Fibroblast of skin of back (primary cell): ENCODE measurements at regions not wholly inside any gene's neighbourhood (a gene's known extent, or its start where the extent isn't known, plus 50 kb on each side); places are given as distances from the start of the nearest gene placed in this dataset.

Source experiments
- DNase-seq: peaks from one replicate; pipeline ENCODE4 v3.0.0-alpha.2; 2013

- DNase-seq = no peak
Measured at GRCh38 chr10:71025535-71025934, 137.2 kb upstream of the PCBD1 start.

GRCh38 chr10:71028066-71028465, 139.7 kb upstream of the PCBD1 start:
- no peak for DNase-seq

- no peak for DNase-seq
Measured at GRCh38 chr10:71029411-71029892, 141.1 kb upstream of the PCBD1 start.

GRCh38 chr10:71029907-71030306, 141.5 kb upstream of the PCBD1 start:
- DNase-seq = no peak

GRCh38 chr10:71031026-71031425, 142.7 kb upstream of the PCBD1 start:
- no peak for DNase-seq

GRCh38 chr10:71031603-71032002, 143.2 kb upstream of the PCBD1 start:
- no peak for DNase-seq

GRCh38 chr10:71032887-71033286, 144.5 kb upstream of the PCBD1 start:
- DNase-seq = no peak

GRCh38 chr10:71033396-71033980, 145.1 kb upstream of the PCBD1 start:
- DNase-seq = no peak

GRCh38 chr10:71035511-71036296, 147.3 kb upstream of the PCBD1 start:
- DNase-seq = no peak

GRCh38 chr10:71036297-71036966, 148.1 kb upstream of the PCBD1 start:
- DNase-seq = no peak

- no peak for DNase-seq
Measured at GRCh38 chr10:71038091-71038633, 149.8 kb upstream of the PCBD1 start.

GRCh38 chr10:71038921-71039320, 150.6 kb upstream of the PCBD1 start:
- DNase-seq = no peak

- DNase-seq = no peak
Measured at GRCh38 chr10:71039551-71039950, 151.2 kb upstream of the PCBD1 start.

GRCh38 chr10:71040343-71040742, 152.0 kb upstream of the PCBD1 start:
- DNase-seq = no peak

- DNase-seq = no peak
Measured at GRCh38 chr10:71040846-71041605, 152.7 kb upstream of the PCBD1 start.

GRCh38 chr10:71042216-71042615, 153.9 kb upstream of the PCBD1 start:
- DNase-seq = peak; percentile 3

- no peak for DNase-seq
Measured at GRCh38 chr10:71042699-71043098, 154.3 kb upstream of the PCBD1 start.

- DNase-seq = no peak
Measured at GRCh38 chr10:71043858-71044257, 155.5 kb upstream of the PCBD1 start.

GRCh38 chr10:71044720-71045119, 156.4 kb upstream of the PCBD1 start:
- no peak for DNase-seq

GRCh38 chr10:71045204-71045809, 156.9 kb upstream of the PCBD1 start:
- DNase-seq = no peak

GRCh38 chr10:71045936-71046335, 157.6 kb upstream of the PCBD1 start:
- DNase-seq = no peak

GRCh38 chr10:71046747-71047146, 158.4 kb upstream of the PCBD1 start:
- DNase-seq = no peak
